Liver (tissue), 8 donors: ENCODE measurements at regions not wholly inside any gene's neighbourhood (a gene's known extent, or its start where the extent isn't known, plus 50 kb on each side); places are given as distances from the start of the nearest gene placed in this dataset.

Experiments
- DNase-seq: peaks from one replicate; pipeline ENCODE4 v3.0.0-alpha.2; 2017; ENCODE audit warnings: low spot score
- H3K27ac ChIP-seq, 2 donors: one replicate each; pipeline ENCODE4 v1.7.0; 2013; ENCODE audit warnings: inconsistent platforms in 2 of 2, low read length in 2 of 2, control low read depth in 1 of 2, low read depth in 1 of 2, mild to moderate bottlenecking in 1 of 2
- H3K27me3 ChIP-seq, 4 donors: one replicate each; pipeline versions ENCODE4 v1.6.1 to v1.7.0; 2013; ENCODE audit warnings: low read length in 3 of 4, inconsistent platforms in 1 of 4, mild to moderate bottlenecking in 1 of 4, moderate library complexity in 1 of 4; ENCODE audit not compliant: control insufficient read depth in 4 of 4, insufficient read depth in 4 of 4
- H3K36me3 ChIP-seq, 4 donors: one replicate each; pipeline versions ENCODE4 v1.6.1 to v1.7.0; 2013; ENCODE audit warnings: low read length in 3 of 4, mild to moderate bottlenecking in 3 of 4, low read depth in 1 of 4, moderate library complexity in 1 of 4; ENCODE audit not compliant: control insufficient read depth in 4 of 4, insufficient read depth in 3 of 4
- H3K4me1 ChIP-seq, 4 donors: one replicate each; pipeline versions ENCODE4 v1.6.1 to v1.7.0; 2013; ENCODE audit warnings: low read length in 3 of 4, mild to moderate bottlenecking in 3 of 4, moderate library complexity in 1 of 4; ENCODE audit not compliant: control insufficient read depth in 4 of 4, insufficient read depth in 4 of 4
- H3K4me3 ChIP-seq, 3 donors: one replicate each; pipeline versions ENCODE4 v1.6.1 to v1.7.0; 2013; ENCODE audit warnings: low read length in 3 of 3, control low read depth in 1 of 3, low read depth in 1 of 3, mild to moderate bottlenecking in 1 of 3
- H3K9ac ChIP-seq, 2 donors: one replicate each; pipeline ENCODE4 v1.7.0; 2013; ENCODE audit warnings: low read length in 2 of 2, mild to moderate bottlenecking in 2 of 2, moderate library complexity in 2 of 2, control low read depth in 1 of 2, low read depth in 1 of 2
- H3K9me3 ChIP-seq, 4 donors: one replicate each; pipeline versions ENCODE4 v1.6.1 to v1.7.0; 2013; ENCODE audit warnings: low read length in 3 of 4; ENCODE audit not compliant: control insufficient read depth in 4 of 4
- ATF3 ChIP-seq: IDR thresholded peaks from 2 replicates; pipeline ENCODE4 v1.6.1; 2016; ENCODE audit warnings: antibody characterized with exemption
- CTCF ChIP-seq: fragments of 150-350 bp; IDR thresholded peaks from 2 replicates; pipeline ENCODE4 v1.5.1; 2017; ENCODE audit warnings: improper control_type of control experiment, low read depth, low read length; ENCODE audit not compliant: missing input control
- EGR1 ChIP-seq, 2 donors: IDR thresholded peaks; 2 replicates each; pipeline ENCODE4 v1.6.1; 2016 to 2018; ENCODE audit warnings: antibody characterized with exemption in 2 of 2, low read depth in 2 of 2
- FOXA1 ChIP-seq: IDR thresholded peaks from 2 replicates; pipeline ENCODE4 v1.6.1; 2016; ENCODE audit warnings: antibody characterized with exemption
- FOXA2 ChIP-seq: IDR thresholded peaks from 2 replicates; pipeline ENCODE4 v1.6.1; 2016; ENCODE audit warnings: antibody characterized with exemption
- GABPA ChIP-seq, 2 donors: IDR thresholded peaks in 1 of 2; conservative IDR thresholded peaks in 1 of 2; 2 replicates each; pipeline ENCODE4 v1.6.1; 2016; ENCODE audit warnings: antibody characterized with exemption in 2 of 2, mild to moderate bottlenecking in 1 of 2, moderate library complexity in 1 of 2
- HNF4A ChIP-seq, 2 donors: conservative IDR thresholded peaks; 2 replicates each; pipeline ENCODE4 v1.6.1; 2016; ENCODE audit warnings: antibody characterized with exemption in 2 of 2, mild to moderate bottlenecking in 2 of 2
- HNF4G ChIP-seq: IDR thresholded peaks from 2 replicates; pipeline ENCODE4 v1.6.1; 2016; ENCODE audit warnings: antibody characterized with exemption
- JUND ChIP-seq, 2 donors: IDR thresholded peaks; 2 replicates each; pipeline ENCODE4 v1.6.1; 2016; ENCODE audit warnings: antibody characterized with exemption in 2 of 2
- MAX ChIP-seq: IDR thresholded peaks from 2 replicates; pipeline ENCODE4 v1.6.1; 2016; ENCODE audit warnings: antibody characterized with exemption
- NR2F2 ChIP-seq: IDR thresholded peaks from 2 replicates; pipeline ENCODE4 v1.6.1; 2016; ENCODE audit warnings: antibody characterized with exemption
- RAD21 ChIP-seq, 2 donors: IDR thresholded peaks; 2 replicates each; pipeline ENCODE4 v1.6.1; 2016; ENCODE audit warnings: antibody characterized with exemption in 2 of 2, mild to moderate bottlenecking in 2 of 2
- REST ChIP-seq: IDR thresholded peaks from 2 replicates; pipeline ENCODE4 v1.6.1; 2016; ENCODE audit warnings: antibody characterized with exemption, mild to moderate bottlenecking
- RXRA ChIP-seq, 2 donors: IDR thresholded peaks; 2 replicates each; pipeline ENCODE4 v1.6.1; 2017 to 2018; ENCODE audit warnings: antibody characterized with exemption in 2 of 2, mild to moderate bottlenecking in 1 of 2
- SP1 ChIP-seq: IDR thresholded peaks from 2 replicates; pipeline ENCODE4 v1.6.1; 2018; ENCODE audit warnings: antibody characterized with exemption, mild to moderate bottlenecking
- TAF1 ChIP-seq: conservative IDR thresholded peaks from 2 replicates; pipeline ENCODE4 v1.6.1; 2016; ENCODE audit warnings: antibody characterized with exemption, mild to moderate bottlenecking
- ZBTB33 ChIP-seq: IDR thresholded peaks from 2 replicates; pipeline ENCODE4 v1.6.1; 2016; ENCODE audit warnings: antibody characterized with exemption
- WGBS: extraction: QIAGEN DNeasy Blood & Tissue Kit; methylation state at CpG from one replicate; pipeline ENCODE4 v1.1.7; 2013; 5-methylcytosine and 5-hydroxymethylcytosine counted together
- donor health status: healthy.
- donor health status: healthy.
- donor health status: healthy.
- donor health status: healthy.
- donor health status: healthy.

- TF ChIP-seq ATF3 (no peak), FOXA1 (no peak), TAF1 (no peak), MAX (no peak), HNF4G (no peak), JUND (IDR thresholded peaks at IDR 0.05) (no peak), HNF4A (conservative IDR thresholded peaks at IDR 0.05) (no peak), NR2F2 (no peak), ZBTB33 (no peak), SP1 (no peak), CTCF (no peak)
- no peak overlapping the region for H3K9ac ChIP-seq
- H3K9me3 ChIP-seq, result no peaks in the 10 kb centered on the region
- H3K4me3 ChIP-seq, result no peak overlapping the region
- no peaks in the 10 kb centered on the region for H3K36me3 ChIP-seq
- H3K27ac ChIP-seq, result no peak overlapping the region
- DNase-seq, result no peak
- WGBS, result 94% methylated on average over 4 of the region's 4 CpGs
- H3K27me3 ChIP-seq, result no peaks in the 10 kb centered on the region
- H3K4me1 ChIP-seq, result no peaks in the 10 kb centered on the region
These were observed 83.6 kb downstream of the GCC1 start for GRCh38 chr7:127501817-127502216.

- no peak for TF ChIP-seq HNF4G
- no peak for TF ChIP-seq HNF4A (conservative IDR thresholded peaks at IDR 0.05)
- TF ChIP-seq TAF1, result no peak
- TF ChIP-seq SP1, result no peak
- no peak for TF ChIP-seq FOXA1
- TF ChIP-seq RXRA (IDR thresholded peaks at IDR 0.05), result no peak
- TF ChIP-seq ATF3, result no peak
- TF ChIP-seq RAD21 (IDR thresholded peaks at IDR 0.05), result no peak
- TF ChIP-seq FOXA2, result no peak
- no peak for TF ChIP-seq ZBTB33
- TF ChIP-seq REST, result no peak
- TF ChIP-seq GABPA (IDR thresholded peaks at IDR 0.05 in 1 of 2, conservative IDR thresholded peaks at IDR 0.05 in 1 of 2), result no peak
- no peak for TF ChIP-seq CTCF
- TF ChIP-seq EGR1 (IDR thresholded peaks at IDR 0.05; ENCODE audit: low read depth in 2 of 2), result no peak
- no peak for TF ChIP-seq NR2F2
- no peak for TF ChIP-seq JUND (IDR thresholded peaks at IDR 0.05)
- no peak for TF ChIP-seq MAX
- H3K36me3 ChIP-seq, result peaks cover 0 to 2% (median 0%) of the 10 kb centered on the region in 4 donors
- DNase-seq, result no peak
- no peak overlapping the region for H3K27ac ChIP-seq
- WGBS, result 70% methylated on average over 3 of the region's 3 CpGs
- no peaks in the 10 kb centered on the region for H3K9me3 ChIP-seq
- H3K27me3 ChIP-seq, result no peaks in the 10 kb centered on the region
- no peak overlapping the region for H3K4me3 ChIP-seq
- no peak overlapping the region for H3K9ac ChIP-seq
- H3K4me1 ChIP-seq, result no peaks in the 10 kb centered on the region
These were observed 94.9 kb upstream of the ZNF800 start for GRCh38 chr7:127487381-127487780.
